Memory B cell (primary cell): ENCODE measurements at regions not wholly inside any gene's neighbourhood (a gene's known extent, or its start where the extent isn't known, plus 50 kb on each side); places are given as distances from the start of the nearest gene placed in this dataset.

Source experiments
- ATAC-seq: fragments of 150-1000 bp; cut with Tn5 transposase; 2 replicates; pipeline ENCODE4 v1.10.0; 2021; ENCODE audit warnings: low read depth, mild to moderate bottlenecking, moderate library complexity
- DNase-seq, 2 donors: peaks; one replicate each; pipeline ENCODE4 v3.0.0; 2022; ENCODE audit warnings: low spot score in 2 of 2
- H3K27ac Mint-ChIP-seq: one replicate; pipeline ENCODE4 v1.8.0; 2022; ENCODE audit warnings: mild to moderate bottlenecking, moderate library complexity, mixed read lengths
- H3K27me3 Mint-ChIP-seq: one replicate; pipeline ENCODE4 v1.8.0; 2022; ENCODE audit warnings: mixed read lengths
- H3K36me3 Mint-ChIP-seq: one replicate; pipeline ENCODE4 v1.8.0; 2022; ENCODE audit warnings: mild to moderate bottlenecking, mixed read lengths
- H3K4me1 Mint-ChIP-seq: one replicate; pipeline ENCODE4 v1.8.0; 2022; ENCODE audit warnings: mixed read lengths
- H3K4me3 Mint-ChIP-seq: one replicate; pipeline ENCODE4 v1.8.0; 2022; ENCODE audit warnings: mild to moderate bottlenecking, moderate library complexity, mixed read lengths
- H3K9me3 Mint-ChIP-seq: one replicate; pipeline ENCODE4 v1.8.0; 2022; ENCODE audit warnings: mixed read lengths

GRCh38 chr3:72439321-72440183 is 408.7 kb downstream of the SHQ1 start:
- H3K36me3 Mint-ChIP-seq: peaks cover 17% of the 10 kb centered on the region
- H3K4me3 Mint-ChIP-seq: no peak overlapping the region
- H3K9me3 Mint-ChIP-seq: peaks cover 1% of the 10 kb centered on the region
- peaks cover 48% of the 10 kb centered on the region for H3K4me1 Mint-ChIP-seq
- H3K27me3 Mint-ChIP-seq: no peaks in the 10 kb centered on the region
- ATAC-seq (peak; percentile 32), DNase-seq (no peak)
- H3K27ac Mint-ChIP-seq: peak overlapping the region; percentile 55

DNA sequence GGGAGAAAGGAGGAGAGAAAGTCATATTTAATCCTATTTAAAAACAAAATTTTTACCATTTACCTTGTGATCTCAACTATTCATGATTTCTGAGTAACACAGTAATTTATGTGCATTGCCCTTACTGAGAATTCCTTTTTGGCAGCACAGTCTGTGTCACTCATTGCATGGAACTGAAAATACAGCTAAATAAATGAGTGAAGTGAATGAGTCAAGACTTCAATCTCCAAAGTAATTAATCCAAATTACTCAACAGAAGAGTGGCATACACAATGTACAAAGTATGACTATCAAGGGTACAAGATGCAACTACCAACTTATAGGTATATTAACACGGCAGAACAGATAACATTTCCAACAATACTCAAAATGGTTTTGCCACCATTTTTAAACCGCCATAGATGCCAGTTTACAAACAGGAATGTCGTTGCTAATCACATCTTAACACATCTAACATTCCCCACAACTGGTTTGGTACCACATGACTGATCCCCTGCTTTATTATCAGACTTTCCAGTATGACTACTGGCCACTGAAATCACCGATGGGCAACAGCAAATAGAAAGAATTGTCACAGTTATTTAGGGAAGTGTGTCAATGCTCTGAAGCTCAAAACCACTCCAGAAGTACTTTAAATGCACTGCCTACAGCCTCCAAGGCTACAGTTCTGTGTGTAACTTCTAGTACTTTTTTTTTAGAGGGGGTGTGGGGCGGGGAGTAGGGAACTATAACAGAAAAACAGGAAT is 410.4 kb downstream of the SHQ1 start:
- Mint-ChIP-seq H3K4me1 (peaks cover 40% of the 10 kb centered on the region), H3K27ac (no peak overlapping the region), H3K4me3 (no peak overlapping the region), H3K9me3 (no peaks in the 10 kb centered on the region), H3K27me3 (no peaks in the 10 kb centered on the region), H3K36me3 (peaks cover 11% of the 10 kb centered on the region)
- no peak for ATAC-seq
- DNase-seq: no peak

DNA sequence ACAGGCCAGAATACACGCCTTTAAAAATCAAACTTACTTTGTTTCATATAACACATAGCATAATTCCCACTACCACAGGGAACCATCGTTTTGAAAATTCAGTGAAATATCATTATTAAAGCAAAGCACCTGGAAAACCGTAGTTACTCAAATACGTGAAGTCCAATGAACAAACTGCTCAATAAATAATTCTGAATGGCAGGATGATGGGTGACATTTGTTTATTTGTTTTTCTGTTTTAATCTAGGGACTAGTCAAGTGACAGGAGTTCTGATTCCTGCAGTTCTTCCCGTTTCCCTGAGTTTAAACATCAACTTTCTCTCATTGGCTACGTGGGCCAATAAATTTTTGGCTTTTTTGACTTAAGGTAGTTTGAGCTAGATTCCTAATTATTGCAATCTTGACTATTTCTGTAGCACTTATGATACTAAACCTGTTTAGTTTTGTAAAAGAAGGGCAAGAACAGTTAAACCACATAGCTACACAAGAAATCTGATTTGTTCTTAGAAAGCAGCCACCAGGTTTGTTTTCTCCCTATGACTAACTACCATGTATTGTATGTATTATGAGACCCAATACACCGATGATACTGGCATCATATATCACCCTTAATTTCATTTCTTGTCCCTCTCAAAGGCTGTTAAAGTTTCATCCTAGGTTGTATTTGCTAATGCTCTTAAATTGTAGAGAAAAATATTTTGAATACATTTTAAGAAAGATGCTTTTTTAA is 411.2 kb downstream of the SHQ1 start:
- no peak for ATAC-seq
- peaks cover 41% of the 10 kb centered on the region for H3K4me1 Mint-ChIP-seq
- no peak overlapping the region for H3K27ac Mint-ChIP-seq
- H3K9me3 Mint-ChIP-seq: no peaks in the 10 kb centered on the region
- DNase-seq: no peak
- H3K4me3 Mint-ChIP-seq: no peak overlapping the region
- H3K36me3 Mint-ChIP-seq: peaks cover 9% of the 10 kb centered on the region
- no peaks in the 10 kb centered on the region for H3K27me3 Mint-ChIP-seq

GRCh38 chr3:72434296-72434695 is 413.9 kb downstream of the SHQ1 start:
- Mint-ChIP-seq H3K27ac (no peak overlapping the region), H3K4me1 (peaks cover 33% of the 10 kb centered on the region)
- no peak for DNase-seq

DNA sequence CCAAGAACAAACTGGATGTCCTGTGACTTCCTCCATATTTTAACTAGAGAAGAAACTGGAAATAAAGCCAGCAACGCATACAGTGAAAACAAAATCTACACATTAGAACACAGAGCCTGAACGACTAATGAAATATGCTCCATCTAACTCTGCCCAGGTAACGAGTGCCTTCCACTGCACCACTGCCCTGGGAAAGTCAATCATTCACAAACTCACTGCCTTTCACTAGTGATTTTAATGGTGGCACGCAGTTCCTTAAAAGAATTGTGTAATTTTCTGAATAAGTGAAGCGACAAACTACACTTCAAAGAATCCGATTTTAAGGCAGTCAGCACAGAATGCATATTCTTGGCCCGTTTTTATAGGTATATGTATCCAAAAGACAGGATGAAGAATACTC is 416.0 kb downstream of the SHQ1 start:
- ATAC-seq (no peak), DNase-seq (no peak)
- no peaks in the 10 kb centered on the region for H3K9me3 Mint-ChIP-seq
- no peaks in the 10 kb centered on the region for H3K27me3 Mint-ChIP-seq
- peaks cover 2% of the 10 kb centered on the region for H3K36me3 Mint-ChIP-seq
- no peak overlapping the region for H3K4me3 Mint-ChIP-seq
- peaks cover 34% of the 10 kb centered on the region for H3K4me1 Mint-ChIP-seq
- no peak overlapping the region for H3K27ac Mint-ChIP-seq

More at GRCh38 chr3:72434296-72434695, 413.9 kb downstream of the SHQ1 start:
- Mint-ChIP-seq H3K36me3 (peaks cover 9% of the 10 kb centered on the region), H3K4me3 (no peak overlapping the region), H3K9me3 (no peaks in the 10 kb centered on the region), H3K27me3 (no peaks in the 10 kb centered on the region)
- no peak for ATAC-seq

- no peaks in the 10 kb centered on the region for H3K27me3 Mint-ChIP-seq
Measured at GRCh38 chr3:72429589-72430353, 418.5 kb downstream of the SHQ1 start.

GRCh38 chr3:72428803-72429202 is 419.4 kb downstream of the SHQ1 start:
- H3K27ac Mint-ChIP-seq: peak overlapping the region; percentile 2
- peaks cover 50% of the 10 kb centered on the region for H3K4me1 Mint-ChIP-seq
- no peaks in the 10 kb centered on the region for H3K27me3 Mint-ChIP-seq
- H3K36me3 Mint-ChIP-seq: peaks cover 1% of the 10 kb centered on the region
- H3K9me3 Mint-ChIP-seq: no peaks in the 10 kb centered on the region
- ATAC-seq (no peak), DNase-seq (no peak)
- H3K4me3 Mint-ChIP-seq: peak overlapping the region; percentile 13

More at GRCh38 chr3:72429589-72430353, 418.5 kb downstream of the SHQ1 start:
- Mint-ChIP-seq H3K9me3 (no peaks in the 10 kb centered on the region), H3K27ac (no peak overlapping the region), H3K36me3 (no peaks in the 10 kb centered on the region), H3K4me1 (peaks cover 52% of the 10 kb centered on the region), H3K4me3 (no peak overlapping the region)
- ATAC-seq (no peak), DNase-seq (no peak)

DNA sequence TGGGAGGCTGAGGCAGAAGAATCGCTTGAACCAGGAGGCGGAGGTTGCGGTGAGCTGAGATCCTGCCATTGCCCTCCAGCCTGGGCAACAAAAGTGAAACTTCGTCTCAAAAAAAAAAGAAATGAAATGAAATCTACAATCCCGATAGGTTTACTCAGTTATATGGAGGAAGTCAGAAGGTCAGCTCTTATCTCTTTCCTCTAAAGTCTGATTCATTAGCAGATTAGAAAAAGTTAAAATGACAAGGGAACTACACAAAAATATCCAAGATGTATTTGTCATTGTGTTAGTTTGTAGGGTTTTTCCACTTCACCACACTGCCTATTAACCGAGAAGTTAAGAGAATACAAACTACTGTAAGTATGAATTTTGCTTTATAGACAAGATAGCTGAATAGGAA is 420.6 kb downstream of the SHQ1 start:
- ATAC-seq: peak; percentile 64
- peak overlapping the region; percentile 67 for H3K27ac Mint-ChIP-seq

GRCh38 chr3:72426618-72427397 is 421.4 kb downstream of the SHQ1 start:
- peaks cover 7% of the 10 kb centered on the region for H3K9me3 Mint-ChIP-seq
- peak overlapping the region; percentile 67 for H3K27ac Mint-ChIP-seq
- H3K36me3 Mint-ChIP-seq: peaks cover 14% of the 10 kb centered on the region
- peaks cover 49% of the 10 kb centered on the region for H3K4me1 Mint-ChIP-seq
- DNase-seq (no peak), ATAC-seq (no peak)
- no peaks in the 10 kb centered on the region for H3K27me3 Mint-ChIP-seq
- H3K4me3 Mint-ChIP-seq: peak overlapping the region; percentile 78

More for the DNA sequence above, 420.6 kb downstream of the SHQ1 start:
- DNase-seq: no peak
- Mint-ChIP-seq H3K4me3 (peak overlapping the region; percentile 78), H3K27me3 (no peaks in the 10 kb centered on the region), H3K36me3 (peaks cover 7% of the 10 kb centered on the region), H3K4me1 (peaks cover 48% of the 10 kb centered on the region), H3K9me3 (no peaks in the 10 kb centered on the region)

DNA sequence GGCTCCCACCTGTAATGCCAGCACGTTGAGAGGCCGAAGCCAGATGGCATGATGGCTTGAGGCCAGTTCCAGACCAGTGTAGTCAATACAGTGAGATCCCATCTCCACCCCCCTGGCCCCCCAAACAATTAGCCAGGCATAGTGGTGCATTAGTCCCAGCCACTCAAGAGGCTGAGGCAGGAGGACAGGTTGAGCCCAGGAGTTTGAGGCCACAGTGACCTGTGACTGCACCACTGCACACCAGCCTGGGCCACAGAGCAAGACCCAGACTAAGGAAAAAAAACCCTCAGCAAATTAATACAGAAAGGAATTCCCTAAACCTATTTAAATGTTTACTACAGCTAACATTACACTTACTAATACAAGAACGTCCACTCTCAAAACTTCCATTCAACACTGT is 424.6 kb downstream of the SHQ1 start:
- H3K36me3 Mint-ChIP-seq: peaks cover 20% of the 10 kb centered on the region
- ATAC-seq (no peak), DNase-seq (no peak)
- no peak overlapping the region for H3K27ac Mint-ChIP-seq
- no peak overlapping the region for H3K4me3 Mint-ChIP-seq
- peaks cover 8% of the 10 kb centered on the region for H3K9me3 Mint-ChIP-seq
- H3K4me1 Mint-ChIP-seq: peaks cover 41% of the 10 kb centered on the region
- H3K27me3 Mint-ChIP-seq: no peaks in the 10 kb centered on the region

DNA sequence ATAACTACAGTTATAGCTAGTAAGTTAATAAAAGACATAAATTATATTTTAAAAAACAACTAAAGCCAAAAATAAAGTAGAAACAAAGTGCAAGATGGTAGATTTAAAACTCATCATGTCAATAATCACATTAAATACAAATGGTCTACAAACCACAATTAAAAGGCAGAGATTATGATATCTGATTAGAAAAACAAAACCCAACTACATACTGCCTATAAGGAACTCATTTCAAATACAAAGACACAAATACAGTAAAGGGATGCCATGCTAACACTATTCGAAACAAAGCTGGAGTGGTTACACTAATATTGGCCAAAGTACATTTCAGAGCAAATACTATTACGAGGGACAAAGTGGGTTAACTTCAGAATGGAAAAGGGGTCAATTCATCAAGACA is 426.5 kb downstream of the SHQ1 start:
- ATAC-seq (no peak), DNase-seq (no peak)
- Mint-ChIP-seq H3K4me3 (no peak overlapping the region), H3K27me3 (no peaks in the 10 kb centered on the region), H3K27ac (no peak overlapping the region), H3K36me3 (peaks cover 21% of the 10 kb centered on the region), H3K9me3 (peaks cover 8% of the 10 kb centered on the region), H3K4me1 (peaks cover 32% of the 10 kb centered on the region)

GRCh38 chr3:72421126-72421525 is 427.1 kb downstream of the SHQ1 start:
- H3K4me1 Mint-ChIP-seq: peaks cover 26% of the 10 kb centered on the region
- H3K4me3 Mint-ChIP-seq: no peak overlapping the region
- peaks cover 8% of the 10 kb centered on the region for H3K9me3 Mint-ChIP-seq
- DNase-seq (no peak), ATAC-seq (no peak)
- H3K27me3 Mint-ChIP-seq: no peaks in the 10 kb centered on the region
- H3K27ac Mint-ChIP-seq: no peak overlapping the region
- H3K36me3 Mint-ChIP-seq: peaks cover 21% of the 10 kb centered on the region

GRCh38 chr3:72418856-72419255 is 429.4 kb downstream of the SHQ1 start:
- no peak for ATAC-seq
- no peak overlapping the region for H3K27ac Mint-ChIP-seq
- peaks cover 25% of the 10 kb centered on the region for H3K4me1 Mint-ChIP-seq
- H3K9me3 Mint-ChIP-seq: peaks cover 9% of the 10 kb centered on the region
- no peak overlapping the region for H3K4me3 Mint-ChIP-seq
- no peaks in the 10 kb centered on the region for H3K27me3 Mint-ChIP-seq
- peaks cover 23% of the 10 kb centered on the region for H3K36me3 Mint-ChIP-seq
- DNase-seq: no peak
